ENCODE measurements at regions not wholly inside any gene's neighbourhood (a gene's known extent, or its start where the extent isn't known, plus 50 kb on each side); places are given as distances from the start of the nearest gene placed in this dataset.
"Not testable (repeated sequence)": the region's sequence is repeated elsewhere in the genome, so short reads cannot be mapped to it uniquely, and the experiment has no call there.

DNA sequence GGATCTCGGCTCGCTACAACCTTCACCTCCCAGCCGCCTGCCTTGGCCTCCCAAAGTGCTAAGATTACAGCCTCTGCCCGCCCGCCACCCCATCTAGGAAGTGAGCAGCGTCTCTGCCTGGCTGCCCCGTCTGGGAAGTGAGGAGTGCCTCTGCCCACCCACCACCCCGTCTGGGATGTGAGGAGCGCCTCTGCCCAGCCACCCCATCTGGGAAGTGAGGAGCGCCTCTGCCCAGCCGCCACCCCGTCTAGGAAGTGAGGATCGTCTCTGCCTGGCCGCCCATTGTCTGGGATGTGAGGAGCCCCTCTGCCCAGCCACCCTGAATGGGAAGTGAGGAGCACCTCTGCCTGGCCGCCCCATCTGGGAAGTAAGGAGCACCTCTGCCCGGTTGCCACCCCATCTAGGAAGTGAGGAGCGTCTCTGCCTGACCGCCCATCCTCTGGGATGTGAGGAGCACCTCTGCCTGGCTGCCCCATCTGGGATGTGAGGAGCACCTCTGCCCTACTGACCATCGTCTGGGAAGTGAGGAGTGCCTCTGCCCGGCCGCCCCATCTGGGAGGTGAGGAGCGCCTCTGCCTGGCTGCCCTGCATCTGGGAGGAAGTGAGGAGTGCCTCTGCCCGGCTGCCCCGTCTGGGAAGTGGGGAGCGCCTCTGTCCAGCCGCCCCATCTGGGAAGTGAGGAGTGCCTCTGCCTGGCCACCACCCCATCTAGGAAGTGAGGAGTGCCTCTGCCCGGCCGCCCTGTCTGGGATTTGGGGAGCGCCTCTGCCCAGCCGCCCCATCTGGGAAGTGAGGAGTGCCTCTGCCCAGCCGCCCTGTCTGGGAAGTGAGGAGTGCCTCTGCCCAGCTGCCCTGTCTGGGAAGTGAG is 90.4 kb upstream of the ZNF519 start:
- H3K9me3 Mint-ChIP-seq (ENCODE audit: low read depth), result peaks cover 20% of the 10 kb centered on the region
- not testable (repeated sequence) for H3K4me1 Mint-ChIP-seq (ENCODE audit: low read depth); H3K27me3 Mint-ChIP-seq; H3K36me3 Mint-ChIP-seq (ENCODE audit: insufficient read depth); H3K4me3 Mint-ChIP-seq (ENCODE audit: low read depth); H3K27ac Mint-ChIP-seq; DNase-seq (ENCODE audit: low spot score, unreplicated experiment)

DNA sequence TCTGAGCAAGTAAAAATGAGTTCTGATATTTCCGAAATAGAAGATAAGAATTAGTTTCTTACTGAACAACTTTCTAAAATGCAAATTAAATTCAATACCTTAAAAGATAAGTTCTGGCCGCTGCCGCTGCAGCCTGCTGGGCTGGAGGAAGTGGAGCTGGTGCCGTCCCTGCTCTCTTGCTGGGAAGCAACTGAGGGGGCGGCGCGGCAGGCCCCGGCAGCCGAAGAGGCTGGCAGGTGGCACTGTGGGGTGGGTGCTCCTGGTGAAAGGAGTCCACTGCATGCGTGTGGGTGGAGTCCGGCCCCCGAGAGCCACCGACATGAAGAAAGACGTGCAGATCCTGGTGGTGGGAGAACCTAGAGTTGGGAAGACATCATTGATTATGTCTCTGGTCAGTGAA is 89.5 kb upstream of the ZNF519 start:
- Mint-ChIP-seq H3K9me3 (ENCODE audit: low read depth) (peaks cover 16% of the 10 kb centered on the region), H3K27me3 (no peaks in the 10 kb centered on the region), H3K4me1 (ENCODE audit: low read depth) (no peaks in the 10 kb centered on the region), H3K4me3 (ENCODE audit: low read depth) (no peak overlapping the region), H3K36me3 (ENCODE audit: insufficient read depth) (no peaks in the 10 kb centered on the region), H3K27ac (no peak overlapping the region)
- DNase-seq (ENCODE audit: low spot score, unreplicated experiment), result no peak
- TF ChIP-seq, protein P1, sequence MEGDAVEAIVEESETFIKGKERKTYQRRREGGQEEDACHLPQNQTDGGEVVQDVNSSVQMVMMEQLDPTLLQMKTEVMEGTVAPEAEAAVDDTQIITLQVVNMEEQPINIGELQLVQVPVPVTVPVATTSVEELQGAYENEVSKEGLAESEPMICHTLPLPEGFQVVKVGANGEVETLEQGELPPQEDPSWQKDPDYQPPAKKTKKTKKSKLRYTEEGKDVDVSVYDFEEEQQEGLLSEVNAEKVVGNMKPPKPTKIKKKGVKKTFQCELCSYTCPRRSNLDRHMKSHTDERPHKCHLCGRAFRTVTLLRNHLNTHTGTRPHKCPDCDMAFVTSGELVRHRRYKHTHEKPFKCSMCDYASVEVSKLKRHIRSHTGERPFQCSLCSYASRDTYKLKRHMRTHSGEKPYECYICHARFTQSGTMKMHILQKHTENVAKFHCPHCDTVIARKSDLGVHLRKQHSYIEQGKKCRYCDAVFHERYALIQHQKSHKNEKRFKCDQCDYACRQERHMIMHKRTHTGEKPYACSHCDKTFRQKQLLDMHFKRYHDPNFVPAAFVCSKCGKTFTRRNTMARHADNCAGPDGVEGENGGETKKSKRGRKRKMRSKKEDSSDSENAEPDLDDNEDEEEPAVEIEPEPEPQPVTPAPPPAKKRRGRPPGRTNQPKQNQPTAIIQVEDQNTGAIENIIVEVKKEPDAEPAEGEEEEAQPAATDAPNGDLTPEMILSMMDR (IDR thresholded peaks at IDR 0.05; ENCODE audit: unreplicated experiment), result no peak

DNA sequence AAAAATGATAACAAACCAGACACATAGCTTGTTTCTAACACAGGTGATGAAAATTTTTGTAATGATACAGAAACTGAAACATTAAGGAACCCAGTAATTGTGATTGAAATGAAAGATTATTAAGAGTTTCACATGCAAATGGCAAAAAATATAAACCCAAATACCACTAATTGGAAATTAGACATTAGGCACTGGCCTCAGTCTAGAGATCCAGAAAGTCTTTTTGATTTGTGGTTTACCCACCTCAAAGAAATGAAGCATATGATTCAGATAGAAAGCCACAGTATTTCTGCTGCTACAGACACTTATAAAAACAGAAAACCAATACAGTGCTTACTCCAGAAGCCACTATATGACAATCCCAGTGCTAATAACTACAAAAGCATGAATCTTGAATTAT is 83.7 kb upstream of the ZNF519 start:
- not testable (repeated sequence) for H3K27ac Mint-ChIP-seq; H3K4me1 Mint-ChIP-seq (ENCODE audit: low read depth); H3K27me3 Mint-ChIP-seq; H3K36me3 Mint-ChIP-seq (ENCODE audit: insufficient read depth); H3K4me3 Mint-ChIP-seq (ENCODE audit: low read depth); DNase-seq (ENCODE audit: low spot score, unreplicated experiment)
- H3K9me3 Mint-ChIP-seq (ENCODE audit: low read depth), result peaks cover 14% of the 10 kb centered on the region

DNA sequence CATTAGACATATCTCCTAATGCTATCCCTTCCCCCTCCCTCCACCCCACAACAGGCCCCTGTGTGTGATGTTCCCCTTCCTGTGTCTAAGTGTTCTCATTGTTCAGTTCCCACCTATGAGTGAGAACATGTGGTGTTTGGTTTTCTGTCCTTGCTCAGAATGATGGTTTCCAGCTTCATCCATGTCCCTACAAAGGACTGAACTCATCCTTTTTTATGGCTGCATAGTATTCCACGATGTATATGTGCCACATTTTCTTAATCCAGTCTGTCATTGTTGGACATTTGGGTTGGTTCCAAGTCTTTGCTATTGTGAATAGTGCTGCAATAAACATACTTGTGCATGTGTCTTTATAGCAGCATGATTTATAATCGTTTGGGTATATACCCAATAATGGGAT is 71.2 kb upstream of the ZNF519 start:
- not testable (repeated sequence) for H3K4me3 Mint-ChIP-seq (ENCODE audit: low read depth); H3K36me3 Mint-ChIP-seq (ENCODE audit: insufficient read depth); H3K27me3 Mint-ChIP-seq; H3K27ac Mint-ChIP-seq; H3K4me1 Mint-ChIP-seq (ENCODE audit: low read depth); DNase-seq (ENCODE audit: low spot score, unreplicated experiment)
- peaks cover 35% of the 10 kb centered on the region for H3K9me3 Mint-ChIP-seq (ENCODE audit: low read depth)

DNA sequence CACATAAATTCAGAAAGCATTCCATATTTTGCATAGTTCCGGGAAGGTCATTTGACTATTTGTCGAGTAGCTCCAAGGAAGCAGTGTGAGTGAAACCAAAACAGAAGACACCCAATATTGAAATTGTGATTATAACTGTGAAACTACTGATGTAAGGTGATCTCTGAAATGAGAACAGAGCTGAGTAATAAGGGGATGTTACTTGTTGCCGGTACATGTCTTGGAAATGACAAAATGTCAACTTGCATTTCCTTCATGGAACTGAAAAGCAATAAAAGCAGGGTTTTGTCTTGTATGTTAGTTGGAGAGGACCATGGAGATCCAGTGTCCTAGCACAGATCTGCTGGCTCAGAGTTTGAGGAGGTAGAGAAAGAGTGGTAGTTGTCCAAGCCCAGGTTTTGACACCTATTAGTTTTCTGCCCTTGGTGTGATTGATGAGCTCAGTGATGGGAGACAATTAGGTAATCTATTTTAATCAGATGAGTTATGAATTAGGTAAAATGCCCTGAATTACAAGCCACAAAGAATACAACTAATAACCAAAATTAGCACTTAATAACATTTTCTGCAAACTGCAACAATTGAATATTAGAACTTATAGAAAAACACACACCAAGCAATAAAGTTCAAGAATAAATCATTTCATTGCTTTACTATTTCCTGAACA is 58.7 kb upstream of the ZNF519 start:
- not testable (repeated sequence) for H3K27me3 Mint-ChIP-seq; H3K4me1 Mint-ChIP-seq (ENCODE audit: low read depth); H3K4me3 Mint-ChIP-seq (ENCODE audit: low read depth); H3K27ac Mint-ChIP-seq; DNase-seq (ENCODE audit: low spot score, unreplicated experiment); H3K36me3 Mint-ChIP-seq (ENCODE audit: insufficient read depth)
- peaks cover 20% of the 10 kb centered on the region for H3K9me3 Mint-ChIP-seq (ENCODE audit: low read depth)

DNA sequence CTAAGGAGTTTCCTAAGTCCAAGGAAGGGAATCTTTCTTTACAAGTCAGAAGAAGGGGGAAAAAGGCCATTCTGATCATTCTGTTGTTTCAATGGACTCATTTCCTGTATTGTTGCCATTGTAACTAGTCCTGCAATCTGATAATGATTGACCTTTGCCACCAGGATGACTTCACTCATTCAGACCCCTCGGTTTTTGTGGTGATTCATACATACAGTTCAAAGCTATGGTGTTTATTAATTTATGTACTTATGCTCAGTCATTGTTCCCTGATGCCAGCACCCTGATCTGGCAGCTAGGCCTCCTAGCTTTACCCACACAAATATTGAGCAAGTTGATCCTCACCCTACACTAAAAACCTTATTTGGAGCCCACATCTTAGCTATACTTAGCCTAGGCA is 57.6 kb upstream of the ZNF519 start:
- peaks cover 23% of the 10 kb centered on the region for H3K9me3 Mint-ChIP-seq (ENCODE audit: low read depth)
- TF ChIP-seq, protein P1 (IDR thresholded peaks at IDR 0.05; ENCODE audit: unreplicated experiment), result no peak
- no peaks in the 10 kb centered on the region for H3K4me1 Mint-ChIP-seq (ENCODE audit: low read depth)
- peaks cover 2% of the 10 kb centered on the region for H3K36me3 Mint-ChIP-seq (ENCODE audit: insufficient read depth)
- no peaks in the 10 kb centered on the region for H3K27me3 Mint-ChIP-seq
- DNase-seq (ENCODE audit: low spot score, unreplicated experiment), result no peak
- no peak overlapping the region for H3K4me3 Mint-ChIP-seq (ENCODE audit: low read depth)
- H3K27ac Mint-ChIP-seq, result no peak overlapping the region

DNA sequence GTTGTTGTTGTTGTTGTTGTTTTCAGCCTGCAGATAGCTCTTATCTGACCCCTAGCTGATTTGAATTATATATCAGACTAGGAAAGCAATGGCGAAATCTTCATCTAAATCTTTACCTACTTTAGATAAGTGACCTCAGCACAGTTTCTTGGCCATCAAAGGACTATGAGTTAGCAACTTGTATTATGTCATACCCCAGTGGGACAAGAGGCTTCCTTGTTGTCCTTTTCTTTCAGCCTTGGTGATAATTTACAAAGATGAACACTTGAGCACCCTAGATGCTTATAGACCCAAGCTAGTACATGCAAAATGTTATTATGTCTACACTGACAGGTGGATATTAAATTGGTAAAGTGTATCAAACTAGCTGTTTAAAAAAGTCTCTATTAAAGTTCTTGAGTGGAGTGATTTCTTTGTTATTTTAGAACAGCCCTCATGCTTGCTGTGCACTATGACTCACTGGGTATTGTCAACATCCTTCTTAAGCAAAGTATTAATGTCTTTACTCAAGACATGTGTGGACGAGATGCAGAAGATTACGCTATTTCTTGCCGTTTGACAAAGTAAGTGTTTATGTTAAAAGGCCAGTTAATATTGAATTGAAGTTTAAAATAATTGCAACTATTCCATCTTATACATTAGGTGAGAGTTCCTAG is 56.6 kb upstream of the ZNF519 start:
- not testable (repeated sequence) for H3K36me3 Mint-ChIP-seq (ENCODE audit: insufficient read depth); DNase-seq (ENCODE audit: low spot score, unreplicated experiment)
- peaks cover 28% of the 10 kb centered on the region for H3K9me3 Mint-ChIP-seq (ENCODE audit: low read depth)

More for the DNA sequence above, 56.6 kb upstream of the ZNF519 start:
- H3K27me3 Mint-ChIP-seq; H3K27ac Mint-ChIP-seq; H3K4me1 Mint-ChIP-seq (ENCODE audit: low read depth); H3K4me3 Mint-ChIP-seq (ENCODE audit: low read depth): not testable (repeated sequence)
